ENCODE measurements at regions not wholly inside any gene's neighbourhood (a gene's known extent, or its start where the extent isn't known, plus 50 kb on each side); places are given as distances from the start of the nearest gene placed in this dataset.

GRCh38 chr6:10259671-10260070, 155.2 kb downstream of the TFAP2A start:
- H3K27ac ChIP-seq, result no peak overlapping the region
- no peak for TF ChIP-seq CTCF (conservative IDR thresholded peaks at IDR 0.05)

- no peak for TF ChIP-seq CTCF (conservative IDR thresholded peaks at IDR 0.05)
- H3K27ac ChIP-seq, result no peak overlapping the region
These were observed 156.5 kb downstream of the TFAP2A start for GRCh38 chr6:10258341-10258740.

- peak; percentile 24; the same call in 1 of the 2 replicates for TF ChIP-seq CTCF (conservative IDR thresholded peaks at IDR 0.05)
- no peak overlapping the region for H3K27ac ChIP-seq
These were observed 158.7 kb downstream of the TFAP2A start for GRCh38 chr6:10256113-10256690.

- TF ChIP-seq CTCF (conservative IDR thresholded peaks at IDR 0.05), result no peak
These were observed 164.1 kb downstream of the TFAP2A start for GRCh38 chr6:10250655-10251220.

GRCh38 chr6:10248378-10248843, 166.5 kb downstream of the TFAP2A start:
- TF ChIP-seq CTCF (conservative IDR thresholded peaks at IDR 0.05), result no peak
- H3K27ac ChIP-seq, result no peak overlapping the region

More at GRCh38 chr6:10250655-10251220, 164.1 kb downstream of the TFAP2A start:
- no peak overlapping the region for H3K27ac ChIP-seq

- no peak overlapping the region for H3K27ac ChIP-seq
- no peak for TF ChIP-seq CTCF (conservative IDR thresholded peaks at IDR 0.05)
These were observed 177.4 kb downstream of the TFAP2A start for GRCh38 chr6:10237298-10238038.

- TF ChIP-seq CTCF (conservative IDR thresholded peaks at IDR 0.05), result no peak
- H3K27ac ChIP-seq, result no peak overlapping the region
These were observed 179.5 kb downstream of the TFAP2A start for GRCh38 chr6:10235344-10235743.

Measured in VCaP (cell line).